MCF 10A (cell line): ENCODE measurements at regions not wholly inside any gene's neighbourhood (a gene's known extent, or its start where the extent isn't known, plus 50 kb on each side); places are given as distances from the start of the nearest gene placed in this dataset.
"Not testable (repeated sequence)": the region's sequence is repeated elsewhere in the genome, so short reads cannot be mapped to it uniquely, and the experiment has no call there.

ENCODE experiments used
- BruUV-seq: library from RNA; stranded (reverse); fragments of 400-500 nt; replicated peaks from 2 replicates; lab custom pipeline; 2021; lab: Mats Ljungman, UMichigan
- CTCF ChIA-PET: fragments of 300-600 bp; sonication (Branson Sonifier 250); formaldehyde crosslinking; extraction: SDS; loops from one replicate; lab custom pipeline; 2021; ENCODE audit warnings: antibody characterized with exemption, inconsistent platforms; lab: Yijun Ruan, JAX
- POLR2A ChIA-PET: fragments of 300-600, 350-650 bp; sonication (Branson Sonifier 250); formaldehyde crosslinking; extraction: SDS; loops from one replicate; lab custom pipeline; 2020; ENCODE audit warnings: antibody characterized with exemption, inconsistent platforms; lab: Yijun Ruan, JAX
- DNase-seq: peaks from one replicate; pipeline ENCODE4 v3.0.0-alpha.2; 2018; ENCODE audit not compliant: unreplicated experiment
- H3K27ac Mint-ChIP-seq: one replicate; pipeline ENCODE4 v1.8.0; 2022; ENCODE audit warnings: mild to moderate bottlenecking, low read depth, mixed read lengths; ENCODE audit not compliant: unreplicated experiment
- H3K27me3 Mint-ChIP-seq: one replicate; pipeline ENCODE4 v1.8.0; 2022; ENCODE audit warnings: mixed read lengths; ENCODE audit not compliant: insufficient read depth, unreplicated experiment
- H3K36me3 Mint-ChIP-seq: one replicate; pipeline ENCODE4 v1.8.0; 2022; ENCODE audit warnings: mild to moderate bottlenecking, moderate library complexity, mixed read lengths; ENCODE audit not compliant: insufficient read depth, unreplicated experiment
- H3K4me1 Mint-ChIP-seq: one replicate; pipeline ENCODE4 v1.8.0; 2022; ENCODE audit warnings: mixed read lengths; ENCODE audit not compliant: insufficient read depth, unreplicated experiment
- H3K4me3 Mint-ChIP-seq: one replicate; pipeline ENCODE4 v1.8.0; 2022; ENCODE audit warnings: mild to moderate bottlenecking, moderate library complexity, mixed read lengths; ENCODE audit not compliant: unreplicated experiment
- H3K9me3 Mint-ChIP-seq: one replicate; pipeline ENCODE4 v1.8.0; 2022; ENCODE audit warnings: mixed read lengths; ENCODE audit not compliant: unreplicated experiment
- intact Hi-C: fragments of 100-400 bp; cut with micrococcal nuclease; formaldehyde crosslinking; loops from 2 replicates; pipeline ENCODE4 v1.14.1; 2022
- TF ChIP-seq, protein P1 (sequence below): fragments of 200-600 bp; IDR thresholded peaks from one replicate; pipeline ENCODE4 v1.8.0; 2022; ENCODE audit warnings: antibody characterized with exemption, mild to moderate bottlenecking; ENCODE audit not compliant: unreplicated experiment

- H3K4me1 Mint-ChIP-seq: no peaks in the 10 kb centered on the region
- no peaks in the 10 kb centered on the region for H3K9me3 Mint-ChIP-seq
- ChIA-PET CTCF (interaction anchor here (0.6 kb wide), 2 partner anchors 793 to 1059 kb away, joined by 3 to 4 read pairs; no protein-coding TSS in a partner anchor), POLR2A (no interaction called here)
- TF ChIP-seq, protein P1, sequence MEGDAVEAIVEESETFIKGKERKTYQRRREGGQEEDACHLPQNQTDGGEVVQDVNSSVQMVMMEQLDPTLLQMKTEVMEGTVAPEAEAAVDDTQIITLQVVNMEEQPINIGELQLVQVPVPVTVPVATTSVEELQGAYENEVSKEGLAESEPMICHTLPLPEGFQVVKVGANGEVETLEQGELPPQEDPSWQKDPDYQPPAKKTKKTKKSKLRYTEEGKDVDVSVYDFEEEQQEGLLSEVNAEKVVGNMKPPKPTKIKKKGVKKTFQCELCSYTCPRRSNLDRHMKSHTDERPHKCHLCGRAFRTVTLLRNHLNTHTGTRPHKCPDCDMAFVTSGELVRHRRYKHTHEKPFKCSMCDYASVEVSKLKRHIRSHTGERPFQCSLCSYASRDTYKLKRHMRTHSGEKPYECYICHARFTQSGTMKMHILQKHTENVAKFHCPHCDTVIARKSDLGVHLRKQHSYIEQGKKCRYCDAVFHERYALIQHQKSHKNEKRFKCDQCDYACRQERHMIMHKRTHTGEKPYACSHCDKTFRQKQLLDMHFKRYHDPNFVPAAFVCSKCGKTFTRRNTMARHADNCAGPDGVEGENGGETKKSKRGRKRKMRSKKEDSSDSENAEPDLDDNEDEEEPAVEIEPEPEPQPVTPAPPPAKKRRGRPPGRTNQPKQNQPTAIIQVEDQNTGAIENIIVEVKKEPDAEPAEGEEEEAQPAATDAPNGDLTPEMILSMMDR: no peak
- intact Hi-C loops: no loop called here
- no peak overlapping the region for H3K27ac Mint-ChIP-seq
- peak; percentile 9 for DNase-seq
- H3K36me3 Mint-ChIP-seq: no peaks in the 10 kb centered on the region
- no TSS peak for BruUV-seq
- H3K27me3 Mint-ChIP-seq: peaks cover 15% of the 10 kb centered on the region
- no peak overlapping the region for H3K4me3 Mint-ChIP-seq
Measured at GRCh38 chr2:35963824-35964223, 391.8 kb upstream of the CRIM1 start.

- intact Hi-C loops: no loop called here
- ChIA-PET CTCF (interaction anchor here (0.6 kb wide), 1 partner anchor 1060 kb away, joined by 4 read pairs; no protein-coding TSS in a partner anchor), POLR2A (no interaction called here)
- Mint-ChIP-seq H3K27ac (no peak overlapping the region), H3K4me3 (no peak overlapping the region), H3K4me1 (no peaks in the 10 kb centered on the region), H3K36me3 (no peaks in the 10 kb centered on the region), H3K9me3 (no peaks in the 10 kb centered on the region), H3K27me3 (peaks cover 14% of the 10 kb centered on the region)
- no TSS peak for BruUV-seq
- no peak for DNase-seq
- TF ChIP-seq, protein P1: no peak
Measured at GRCh38 chr2:35963357-35963756, 392.2 kb upstream of the CRIM1 start.

- intact Hi-C loops: no loop called here
- H3K36me3 Mint-ChIP-seq: no peaks in the 10 kb centered on the region
- H3K27me3 Mint-ChIP-seq: peaks cover 14% of the 10 kb centered on the region
- no peak overlapping the region for H3K4me3 Mint-ChIP-seq
- CTCF ChIA-PET: interaction anchor here (0.6 kb wide), 1 partner anchor 179 kb away, joined by 4 read pairs; no protein-coding TSS in a partner anchor
- H3K9me3 Mint-ChIP-seq: no peaks in the 10 kb centered on the region
- POLR2A ChIA-PET: no interaction called here
- no peaks in the 10 kb centered on the region for H3K4me1 Mint-ChIP-seq
- TF ChIP-seq, protein P1: no peak
- H3K27ac Mint-ChIP-seq: no peak overlapping the region
- DNase-seq: no peak
- BruUV-seq: no TSS peak
Measured at GRCh38 chr2:35962585-35963146, 392.9 kb upstream of the CRIM1 start.

- Mint-ChIP-seq H3K4me3 (no peak overlapping the region), H3K27me3 (peaks cover 14% of the 10 kb centered on the region), H3K4me1 (no peaks in the 10 kb centered on the region), H3K9me3 (no peaks in the 10 kb centered on the region), H3K27ac (no peak overlapping the region), H3K36me3 (no peaks in the 10 kb centered on the region)
- no peak for DNase-seq
- TF ChIP-seq, protein P1: no peak
- BruUV-seq: no TSS peak
- ChIA-PET POLR2A (no interaction called here), CTCF (interaction anchor here (0.6 to 1.5 kb wide), 3 partner anchors 10 to 1413 kb away, joined by 3 to 6 read pairs (median 3); no protein-coding TSS in a partner anchor)
- intact Hi-C loops: no loop called here
Measured at GRCh38 chr2:35960596-35960995, 395.0 kb upstream of the CRIM1 start.

- H3K4me1 Mint-ChIP-seq, POLR2A ChIA-PET, BruUV-seq, H3K4me3 Mint-ChIP-seq, intact Hi-C loops, CTCF ChIA-PET, H3K27ac Mint-ChIP-seq, H3K9me3 Mint-ChIP-seq, H3K27me3 Mint-ChIP-seq, H3K36me3 Mint-ChIP-seq, DNase-seq: not testable (repeated sequence)
Measured at GRCh38 chr2:35957053-35957452, 398.5 kb upstream of the CRIM1 start.
